IPS-18a (cell line): ENCODE measurements at regions not wholly inside any gene's neighbourhood (a gene's known extent, or its start where the extent isn't known, plus 50 kb on each side); places are given as distances from the start of the nearest gene placed in this dataset.

ENCODE experiments used
- H3K27ac ChIP-seq: one replicate; pipeline ENCODE4 v1.5.1; 2013; ENCODE audit warnings: low read length
- H3K27me3 ChIP-seq: one replicate; pipeline ENCODE4 v1.6.1; 2013; ENCODE audit warnings: mild to moderate bottlenecking, low read length; ENCODE audit not compliant: control insufficient read depth, insufficient read depth
- H3K36me3 ChIP-seq: one replicate; pipeline ENCODE4 v1.6.1; 2013; ENCODE audit warnings: low read depth, low read length; ENCODE audit not compliant: control insufficient read depth
- H3K4me1 ChIP-seq: one replicate; pipeline ENCODE4 v1.6.1; 2013; ENCODE audit warnings: low read depth, low read length; ENCODE audit not compliant: control insufficient read depth
- H3K4me3 ChIP-seq: one replicate; pipeline ENCODE4 v1.5.1; 2013; ENCODE audit warnings: low read length
- H3K9ac ChIP-seq: one replicate; pipeline ENCODE4 v1.6.1; 2013; ENCODE audit warnings: mild to moderate bottlenecking, low read length, moderate library complexity
- H3K9me3 ChIP-seq: one replicate; pipeline ENCODE4 v1.6.1; 2013; ENCODE audit warnings: low read depth, low read length; ENCODE audit not compliant: control insufficient read depth

DNA sequence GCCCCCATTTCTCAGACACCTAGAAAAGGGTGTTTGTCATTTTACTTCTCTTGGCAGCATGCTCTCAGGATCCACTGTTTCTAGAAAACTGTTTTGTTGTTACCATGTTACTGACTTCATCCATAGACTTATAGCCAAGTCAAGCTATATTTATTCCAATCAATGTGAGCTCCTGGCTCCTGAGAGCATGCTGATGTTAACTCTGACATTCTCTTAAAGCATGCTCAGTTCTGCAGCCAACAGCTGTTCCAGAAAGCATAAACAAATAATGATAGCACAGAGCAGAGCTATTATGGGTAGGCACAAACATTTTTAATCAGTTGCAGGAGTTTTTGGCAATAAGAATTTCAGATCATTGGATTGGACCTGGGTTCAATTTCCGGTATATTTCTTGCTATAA, 92.4 kb upstream of the CEP85L start:
- H3K9ac ChIP-seq, result no peak overlapping the region
- H3K9me3 ChIP-seq, result no peaks in the 10 kb centered on the region
- no peaks in the 10 kb centered on the region for H3K36me3 ChIP-seq
- peaks cover 10% of the 10 kb centered on the region for H3K4me1 ChIP-seq
- H3K4me3 ChIP-seq, result no peak overlapping the region
- H3K27me3 ChIP-seq, result no peaks in the 10 kb centered on the region
- no peak overlapping the region for H3K27ac ChIP-seq

GRCh38 chr6:118740372-118740771, 89.0 kb upstream of the CEP85L start:
- H3K4me1 ChIP-seq, result no peaks in the 10 kb centered on the region
- no peak overlapping the region for H3K9ac ChIP-seq
- H3K4me3 ChIP-seq, result no peak overlapping the region
- no peaks in the 10 kb centered on the region for H3K9me3 ChIP-seq
- H3K27ac ChIP-seq, result no peak overlapping the region
- no peaks in the 10 kb centered on the region for H3K27me3 ChIP-seq
- no peaks in the 10 kb centered on the region for H3K36me3 ChIP-seq

GRCh38 chr6:118739696-118740353, 88.4 kb upstream of the CEP85L start:
- no peak overlapping the region for H3K27ac ChIP-seq
- H3K9me3 ChIP-seq, result no peaks in the 10 kb centered on the region
- no peaks in the 10 kb centered on the region for H3K27me3 ChIP-seq
- peaks cover 3% of the 10 kb centered on the region for H3K4me1 ChIP-seq
- no peak overlapping the region for H3K9ac ChIP-seq
- H3K4me3 ChIP-seq, result no peak overlapping the region
- no peaks in the 10 kb centered on the region for H3K36me3 ChIP-seq

DNA sequence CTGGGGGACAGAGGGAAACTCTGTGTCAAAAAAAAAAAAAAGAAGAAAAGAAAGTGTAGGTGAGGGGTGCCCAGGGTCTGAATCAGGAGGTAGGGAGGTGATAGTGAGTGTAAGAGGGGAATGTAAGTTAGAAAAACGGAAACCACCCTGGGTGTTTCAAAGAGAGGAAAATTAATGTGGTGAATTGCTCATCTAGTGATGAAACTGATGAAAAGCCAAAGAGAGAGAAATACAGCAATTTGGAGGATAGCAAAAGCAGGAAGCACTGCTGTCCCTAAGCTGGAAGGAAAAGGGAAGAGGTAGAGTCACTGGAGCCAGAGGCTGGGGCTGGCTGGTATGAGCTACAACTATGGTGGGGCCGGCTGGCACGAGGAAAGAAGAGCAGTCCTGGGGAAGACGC, 85.0 kb upstream of the CEP85L start:
- Histone ChIP-seq H3K4me3 (no peak overlapping the region), H3K9me3 (no peaks in the 10 kb centered on the region), H3K9ac (no peak overlapping the region), H3K27me3 (no peaks in the 10 kb centered on the region), H3K27ac (no peak overlapping the region), H3K4me1 (peaks cover 3% of the 10 kb centered on the region), H3K36me3 (no peaks in the 10 kb centered on the region)

GRCh38 chr6:118735320-118735719, 83.9 kb upstream of the CEP85L start:
- Histone ChIP-seq H3K4me1 (peaks cover 3% of the 10 kb centered on the region), H3K27me3 (no peaks in the 10 kb centered on the region), H3K36me3 (no peaks in the 10 kb centered on the region), H3K4me3 (peak overlapping the region; percentile 24), H3K27ac (no peak overlapping the region), H3K9ac (no peak overlapping the region), H3K9me3 (no peaks in the 10 kb centered on the region)

DNA sequence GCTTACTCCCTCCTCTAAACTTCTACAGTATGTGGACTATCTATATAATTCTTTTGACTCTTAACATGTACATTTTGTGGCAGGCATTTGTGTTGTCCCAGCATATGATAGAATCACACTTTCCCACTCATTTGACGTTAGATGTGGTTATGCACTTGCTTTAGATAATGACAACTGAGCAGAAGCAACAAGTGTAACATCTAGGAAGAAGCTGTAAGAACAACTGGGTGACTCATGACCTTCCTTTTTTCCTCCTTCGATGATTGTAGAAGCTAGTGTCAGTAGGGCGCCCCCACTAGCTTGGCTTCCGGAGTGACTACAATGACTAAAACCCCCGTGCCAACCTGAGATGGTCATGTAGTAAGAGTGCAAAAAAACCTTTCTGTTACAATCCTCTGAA, 74.6 kb upstream of the CEP85L start:
- H3K9ac ChIP-seq, result no peak overlapping the region
- no peaks in the 10 kb centered on the region for H3K27me3 ChIP-seq
- H3K27ac ChIP-seq, result no peak overlapping the region
- no peak overlapping the region for H3K4me3 ChIP-seq
- H3K36me3 ChIP-seq, result no peaks in the 10 kb centered on the region
- H3K4me1 ChIP-seq, result no peaks in the 10 kb centered on the region
- H3K9me3 ChIP-seq, result no peaks in the 10 kb centered on the region

GRCh38 chr6:118724211-118724610, 72.8 kb upstream of the CEP85L start:
- Histone ChIP-seq H3K27me3 (no peaks in the 10 kb centered on the region), H3K4me1 (no peaks in the 10 kb centered on the region), H3K4me3 (no peak overlapping the region), H3K9me3 (no peaks in the 10 kb centered on the region), H3K36me3 (no peaks in the 10 kb centered on the region), H3K9ac (no peak overlapping the region), H3K27ac (no peak overlapping the region)

- no peak overlapping the region for H3K27ac ChIP-seq
- no peaks in the 10 kb centered on the region for H3K27me3 ChIP-seq
- no peaks in the 10 kb centered on the region for H3K4me1 ChIP-seq
- H3K9ac ChIP-seq, result no peak overlapping the region
- no peak overlapping the region for H3K4me3 ChIP-seq
- H3K9me3 ChIP-seq, result no peaks in the 10 kb centered on the region
- H3K36me3 ChIP-seq, result no peaks in the 10 kb centered on the region
Observed at GRCh38 chr6:118722829-118723813, 71.7 kb upstream of the CEP85L start.

GRCh38 chr6:118720125-118720473, 68.7 kb upstream of the CEP85L start:
- no peaks in the 10 kb centered on the region for H3K36me3 ChIP-seq
- H3K27ac ChIP-seq, result no peak overlapping the region
- no peaks in the 10 kb centered on the region for H3K4me1 ChIP-seq
- H3K9ac ChIP-seq, result no peak overlapping the region
- no peak overlapping the region for H3K4me3 ChIP-seq
- H3K27me3 ChIP-seq, result no peaks in the 10 kb centered on the region
- no peaks in the 10 kb centered on the region for H3K9me3 ChIP-seq

DNA sequence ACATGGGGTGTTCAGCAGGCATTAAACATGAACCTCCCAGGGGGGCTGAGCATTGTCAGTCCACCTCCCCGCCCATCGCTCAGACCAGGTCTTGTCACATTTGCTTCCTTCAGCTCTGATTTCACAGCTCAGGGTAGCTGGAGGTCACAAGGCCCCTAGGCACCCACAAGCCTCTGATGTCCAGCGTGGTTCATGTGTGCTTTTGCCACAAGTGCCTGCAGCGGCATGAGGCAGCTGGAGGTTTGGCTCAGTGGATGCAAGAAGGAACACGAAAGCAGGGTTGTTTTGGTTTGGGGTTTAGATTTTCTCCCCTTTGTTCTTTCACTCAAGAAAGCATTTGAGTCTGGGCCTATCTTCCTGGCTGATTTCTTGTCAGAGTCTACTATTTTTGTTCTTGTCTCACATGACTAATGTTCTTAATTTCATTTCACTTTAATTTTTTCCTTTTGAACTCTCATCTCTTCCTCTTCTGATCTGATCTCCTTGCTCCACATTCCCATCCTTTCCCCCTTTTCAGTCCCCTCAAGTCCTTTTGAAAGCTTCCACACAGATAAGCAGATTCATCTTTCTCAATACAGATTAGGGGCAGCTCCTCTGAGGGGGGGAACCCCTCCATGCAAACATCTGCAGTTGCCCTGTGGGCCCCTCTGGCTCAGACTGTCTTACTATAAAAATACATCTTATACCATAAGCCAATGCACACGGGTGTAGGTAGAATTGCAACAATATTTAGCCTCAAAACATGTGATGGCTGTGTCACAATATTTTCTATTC, 68.1 kb upstream of the CEP85L start:
- no peak overlapping the region for H3K9ac ChIP-seq
- H3K4me3 ChIP-seq, result no peak overlapping the region
- H3K27me3 ChIP-seq, result no peaks in the 10 kb centered on the region
- no peaks in the 10 kb centered on the region for H3K9me3 ChIP-seq
- H3K36me3 ChIP-seq, result no peaks in the 10 kb centered on the region
- no peak overlapping the region for H3K27ac ChIP-seq
- no peaks in the 10 kb centered on the region for H3K4me1 ChIP-seq

GRCh38 chr6:118718903-118719302, 67.5 kb upstream of the CEP85L start:
- H3K9ac ChIP-seq, result no peak overlapping the region
- no peaks in the 10 kb centered on the region for H3K9me3 ChIP-seq
- no peaks in the 10 kb centered on the region for H3K27me3 ChIP-seq
- H3K4me1 ChIP-seq, result no peaks in the 10 kb centered on the region
- no peak overlapping the region for H3K4me3 ChIP-seq
- H3K36me3 ChIP-seq, result no peaks in the 10 kb centered on the region
- no peak overlapping the region for H3K27ac ChIP-seq
